ENCODE measurements at regions not wholly inside any gene's neighbourhood (a gene's known extent, or its start where the extent isn't known, plus 50 kb on each side); places are given as distances from the start of the nearest gene placed in this dataset.

GRCh38 chr9:97179616-97180015, 127.8 kb upstream of the CCDC180 start:
- no peak for TF ChIP-seq EZH2 (IDR thresholded peaks at IDR 0.05; ENCODE audit: insufficient read depth, poor library complexity, severe bottlenecking)
- no peak for TF ChIP-seq EZH2phosphoT487 (IDR thresholded peaks at IDR 0.05; ENCODE audit: insufficient read depth, low read depth)
